ENCODE measurements at regions not wholly inside any gene's neighbourhood (a gene's known extent, or its start where the extent isn't known, plus 50 kb on each side); places are given as distances from the start of the nearest gene placed in this dataset.

DNA sequence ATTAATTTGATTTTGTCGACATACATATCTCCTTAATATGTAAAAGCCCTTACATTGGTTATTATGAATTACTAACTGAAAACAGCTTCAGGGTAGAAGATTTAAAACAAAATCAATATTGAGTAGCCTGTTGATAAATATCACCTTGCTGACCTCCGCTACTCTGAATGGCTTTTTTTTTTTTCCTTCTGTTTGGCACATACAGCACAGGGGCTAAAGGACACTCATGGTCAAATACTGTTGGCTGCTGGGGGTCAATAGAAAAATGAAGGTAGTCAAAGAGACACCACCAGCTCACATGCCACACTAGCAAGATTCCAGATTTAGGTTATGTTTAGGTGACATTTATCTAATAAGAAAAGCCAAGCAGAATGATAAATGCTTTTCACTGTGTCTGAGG lies 1642.4 kb upstream of the SLC39A10 start:
- in situ Hi-C loops (cut with HindIII; ENCODE audit: extremely low pct_ligation_motif_present, low pct_unique_long_range_greater_than_20kb) (no loop called here), intact Hi-C loops (cut with micrococcal nuclease; ENCODE audit: unreplicated experiment) (no loop called here)
- Histone ChIP-seq H3K9me3 (ENCODE audit: low read length) (peaks cover 24% of the 10 kb centered on the region), H3K27me3 (ENCODE audit: control insufficient read depth in 1 of 2, insufficient read depth in 2 of 2, low read length in 2 of 2) (no peaks in the 10 kb centered on the region), H3K4me3 (replicated peaks in 1 of 3; ENCODE audit: insufficient read depth in 1 of 3, low read depth in 2 of 3, low read length in 3 of 3) (no peak overlapping the region), H4K20me1 (ENCODE audit: insufficient read depth, low read length) (no peaks in the 10 kb centered on the region), H3K4me2 (ENCODE audit: low read depth, low read length) (no peak overlapping the region), H2AFZ (ENCODE audit: low read length) (no peak overlapping the region), H3K79me2 (ENCODE audit: insufficient read depth, low read length) (no peaks in the 10 kb centered on the region), H3K27ac (ENCODE audit: extremely low read length, insufficient read depth, low read length) (no peak overlapping the region), H3K4me1 (ENCODE audit: insufficient read depth, low read length) (no peaks in the 10 kb centered on the region), H3K36me3 (replicated peaks in 1 of 2; ENCODE audit: control insufficient read depth in 1 of 2, insufficient read depth in 2 of 2, low read length in 2 of 2) (no peaks in the 10 kb centered on the region), H3K9ac (ENCODE audit: insufficient read depth, low read depth, low read length) (no peak overlapping the region)
- ATAC-seq (no peak), DNase-seq (ENCODE audit: low spot score) (no peak), FAIRE-seq (no peak)
- TF ChIP-seq ZNF264 (CRISPR knock-in tag; IDR thresholded peaks at IDR 0.05) (no peak), NR2F6 (IDR thresholded peaks at IDR 0.05) (peak; percentile 29; the same call in 1 of the 2 replicates), NR2F6 (CRISPR knock-in tag; IDR thresholded peaks at IDR 0.05) (no peak), SMYD3 (CRISPR knock-in tag; IDR thresholded peaks at IDR 0.05) (no peak), RBFOX2 (IDR thresholded peaks at IDR 0.05; ENCODE audit: low read depth, low read length) (no peak), BORCS8-MEF2B (CRISPR knock-in tag; IDR thresholded peaks at IDR 0.05) (no peak), NR2F2 (IDR thresholded peaks at IDR 0.05; ENCODE audit: borderline replicate concordance, low read depth) (peak; percentile 85), ZIK1 (CRISPR knock-in tag; IDR thresholded peaks at IDR 0.05; ENCODE audit: borderline replicate concordance, low read depth) (no peak), KDM1A (CRISPR knock-in tag; IDR thresholded peaks at IDR 0.05) (no peak)
- TF ChIP-seq, protein P1, sequence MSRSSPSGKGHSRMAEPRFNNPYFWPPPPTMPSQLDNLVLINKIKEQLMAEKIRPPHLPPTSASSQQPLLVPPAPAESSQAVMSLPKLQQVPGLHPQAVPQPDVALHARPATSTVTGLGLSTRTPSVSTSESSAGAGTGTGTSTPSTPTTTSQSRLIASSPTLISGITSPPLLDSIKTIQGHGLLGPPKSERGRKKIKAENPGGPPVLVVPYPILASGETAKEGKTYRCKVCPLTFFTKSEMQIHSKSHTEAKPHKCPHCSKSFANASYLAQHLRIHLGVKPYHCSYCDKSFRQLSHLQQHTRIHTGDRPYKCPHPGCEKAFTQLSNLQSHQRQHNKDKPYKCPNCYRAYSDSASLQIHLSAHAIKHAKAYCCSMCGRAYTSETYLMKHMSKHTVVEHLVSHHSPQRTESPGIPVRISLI (CRISPR knock-in tag; IDR thresholded peaks at IDR 0.05; ENCODE audit: borderline replicate concordance) = 0 out of 2 replicates have a peak, but pooled peaks have one; percentile 19
- TF ChIP-seq, protein P2, sequence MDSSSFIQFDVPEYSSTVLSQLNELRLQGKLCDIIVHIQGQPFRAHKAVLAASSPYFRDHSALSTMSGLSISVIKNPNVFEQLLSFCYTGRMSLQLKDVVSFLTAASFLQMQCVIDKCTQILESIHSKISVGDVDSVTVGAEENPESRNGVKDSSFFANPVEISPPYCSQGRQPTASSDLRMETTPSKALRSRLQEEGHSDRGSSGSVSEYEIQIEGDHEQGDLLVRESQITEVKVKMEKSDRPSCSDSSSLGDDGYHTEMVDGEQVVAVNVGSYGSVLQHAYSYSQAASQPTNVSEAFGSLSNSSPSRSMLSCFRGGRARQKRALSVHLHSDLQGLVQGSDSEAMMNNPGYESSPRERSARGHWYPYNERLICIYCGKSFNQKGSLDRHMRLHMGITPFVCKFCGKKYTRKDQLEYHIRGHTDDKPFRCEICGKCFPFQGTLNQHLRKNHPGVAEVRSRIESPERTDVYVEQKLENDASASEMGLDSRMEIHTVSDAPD (CRISPR knock-in tag; IDR thresholded peaks at IDR 0.05) = no peak
- POLR2A ChIA-PET = no interaction called here
- CTCF ChIA-PET (ENCODE audit: low intra/inter-chr PET ratio, low total read pairs) = no interaction called here
- 2% methylated on average over 2 of the region's 2 CpGs for WGBS (ENCODE audit: low lambda C conversion rate)
- no TSS peak for BruUV-seq (replicated peaks)
